A673 (cell line): ENCODE measurements at regions not wholly inside any gene's neighbourhood (a gene's known extent, or its start where the extent isn't known, plus 50 kb on each side); places are given as distances from the start of the nearest gene placed in this dataset.

Experiments
- BruUV-seq: library from RNA; stranded (reverse); fragments of 400-500 nt; replicated peaks from 2 replicates; lab custom pipeline; 2021; lab: Mats Ljungman, UMichigan
- CTCF ChIA-PET: fragments of 300-600 bp; sonication (Branson Sonifier 250); formaldehyde crosslinking; loops from one replicate; lab custom pipeline; 2022; ENCODE audit warnings: antibody characterized with exemption; lab: Charles Lee
- POLR2A ChIA-PET: fragments of 300-600 bp; sonication (Branson Sonifier 250); formaldehyde crosslinking; loops from one replicate; lab custom pipeline; 2022; ENCODE audit warnings: antibody characterized with exemption; ENCODE audit not compliant: low non-redundant PET; lab: Charles Lee
- DNase-seq: peaks from one replicate; pipeline ENCODE4 v3.0.0-alpha.2; 2015; ENCODE audit warnings: low spot score
- H3K27ac ChIP-seq: fragments of 200-600 bp; sonication (generic); 2 replicates; pipeline ENCODE4 v1.5.1; 2016; ENCODE audit warnings: mixed run types, low read depth, mild to moderate bottlenecking, mixed read lengths, antibody characterized with exemption, low read length; ENCODE audit not compliant: poor library complexity, severe bottlenecking
- H3K27me3 ChIP-seq: fragments of 200-600 bp; sonication (generic); replicated peaks from 2 replicates; pipeline ENCODE4 v1.6.1; 2017; ENCODE audit warnings: mixed run types, low read depth, mild to moderate bottlenecking, mixed read lengths, antibody characterized with exemption, low read length; ENCODE audit not compliant: insufficient read depth, poor library complexity
- H3K36me3 ChIP-seq: fragments of 200-600 bp; sonication (generic); 2 replicates; pipeline ENCODE4 v1.6.1; 2016; ENCODE audit warnings: mixed run types, mild to moderate bottlenecking, mixed read lengths, antibody characterized with exemption, low read length; ENCODE audit not compliant: insufficient read depth, poor library complexity, severe bottlenecking
- H3K4me1 ChIP-seq: fragments of 200-600 bp; sonication (generic); 2 replicates; pipeline ENCODE4 v1.6.1; 2017; ENCODE audit warnings: mixed run types, mild to moderate bottlenecking, mixed read lengths, antibody characterized with exemption, low read length; ENCODE audit not compliant: insufficient read depth, poor library complexity, severe bottlenecking
- H3K4me3 ChIP-seq: fragments of 200-600 bp; sonication (generic); 2 replicates; pipeline ENCODE4 v1.5.1; 2016; ENCODE audit warnings: low read depth, mixed run types, mild to moderate bottlenecking, mixed read lengths, low read length; ENCODE audit not compliant: poor library complexity, severe bottlenecking
- H3K9me3 ChIP-seq: fragments of 200-600 bp; sonication (generic); 2 replicates; pipeline ENCODE4 v1.6.1; 2016; ENCODE audit warnings: mixed run types, low read depth, mild to moderate bottlenecking, mixed read lengths, antibody characterized with exemption, low read length; ENCODE audit not compliant: poor library complexity, severe bottlenecking
- CTCF ChIP-seq: fragments of 300-800, 200-600 bp; sonication (generic); conservative IDR thresholded peaks from 2 replicates; pipeline ENCODE4 v1.5.1; 2017; ENCODE audit warnings: low read depth, mild to moderate bottlenecking, antibody characterized with exemption, low read length, moderate library complexity, mixed read lengths
- EZH2 ChIP-seq: fragments of 200-600 bp; sonication (generic); IDR thresholded peaks from 2 replicates; pipeline ENCODE4 v1.6.1; 2017; ENCODE audit warnings: borderline replicate concordance, low read depth, mild to moderate bottlenecking, mixed read lengths, antibody characterized with exemption, low read length; ENCODE audit not compliant: poor library complexity, severe bottlenecking
- intact Hi-C: fragments of 100-400 bp; cut with micrococcal nuclease; formaldehyde crosslinking; loops from one replicate; pipeline ENCODE4 v1.10.0; 2022; ENCODE audit not compliant: unreplicated experiment

- CTCF ChIA-PET: interaction anchor here (0.5 to 2.7 kb wide), 9 partner anchors 16 to 1012 kb away, joined by 3 to 23 read pairs (median 4); no protein-coding TSS in a partner anchor
These were observed 667.4 kb upstream of the SALL1 start for GRCh38 chr16:51818342-51818944.

GRCh38 chr16:51816929-51817328 is 665.9 kb upstream of the SALL1 start:
- ChIA-PET CTCF (no interaction called here), POLR2A (no interaction called here)
- H3K27me3 ChIP-seq: no peaks in the 10 kb centered on the region
- no peaks in the 10 kb centered on the region for H3K9me3 ChIP-seq
- no peak for DNase-seq
- intact Hi-C loops: no loop called here
- H3K4me1 ChIP-seq: peaks cover 9% of the 10 kb centered on the region
- H3K36me3 ChIP-seq: no peaks in the 10 kb centered on the region
- no peak overlapping the region for H3K4me3 ChIP-seq
- TF ChIP-seq EZH2 (no peak), CTCF (no peak)
- BruUV-seq: no TSS peak
- no peak overlapping the region for H3K27ac ChIP-seq

More at GRCh38 chr16:51818342-51818944, 667.4 kb upstream of the SALL1 start:
- peak; percentile 78 for DNase-seq
- Histone ChIP-seq H3K27ac (no peak overlapping the region), H3K4me1 (peaks cover 9% of the 10 kb centered on the region), H3K36me3 (no peaks in the 10 kb centered on the region), H3K27me3 (no peaks in the 10 kb centered on the region), H3K4me3 (no peak overlapping the region), H3K9me3 (no peaks in the 10 kb centered on the region)
- POLR2A ChIA-PET: no interaction called here
- intact Hi-C loops: loop anchor here (1.0 kb wide), 2 partner anchors 153 to 164 kb away; no protein-coding TSS in a partner anchor
- TF ChIP-seq EZH2 (no peak), CTCF (peak; percentile 88)
- no TSS peak for BruUV-seq

- intact Hi-C loops: no loop called here
- no peaks in the 10 kb centered on the region for H3K27me3 ChIP-seq
- no peak overlapping the region for H3K4me3 ChIP-seq
- CTCF ChIA-PET: no interaction called here
- POLR2A ChIA-PET: no interaction called here
- DNase-seq: no peak
- H3K4me1 ChIP-seq: peaks cover 9% of the 10 kb centered on the region
- H3K36me3 ChIP-seq: no peaks in the 10 kb centered on the region
- H3K27ac ChIP-seq: no peak overlapping the region
- no peaks in the 10 kb centered on the region for H3K9me3 ChIP-seq
- TF ChIP-seq CTCF (no peak), EZH2 (no peak)
- no TSS peak for BruUV-seq
These were observed 664.5 kb upstream of the SALL1 start for GRCh38 chr16:51815523-51815922.
